ENCODE measurements at regions not wholly inside any gene's neighbourhood (a gene's known extent, or its start where the extent isn't known, plus 50 kb on each side); places are given as distances from the start of the nearest gene placed in this dataset.

- TF ChIP-seq FOXM1 (IDR thresholded peaks at IDR 0.05; ENCODE audit: borderline replicate concordance, low read depth): no peak
- TF ChIP-seq, protein P1, sequence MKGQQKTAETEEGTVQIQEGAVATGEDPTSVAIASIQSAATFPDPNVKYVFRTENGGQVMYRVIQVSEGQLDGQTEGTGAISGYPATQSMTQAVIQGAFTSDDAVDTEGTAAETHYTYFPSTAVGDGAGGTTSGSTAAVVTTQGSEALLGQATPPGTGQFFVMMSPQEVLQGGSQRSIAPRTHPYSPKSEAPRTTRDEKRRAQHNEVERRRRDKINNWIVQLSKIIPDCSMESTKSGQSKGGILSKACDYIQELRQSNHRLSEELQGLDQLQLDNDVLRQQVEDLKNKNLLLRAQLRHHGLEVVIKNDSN (IDR thresholded peaks at IDR 0.05): no peak
- no peak for TF ChIP-seq YY1 (IDR thresholded peaks at IDR 0.05; ENCODE audit: low read depth)
- no peak for TF ChIP-seq CEBPB (IDR thresholded peaks at IDR 0.05)
- no peak for TF ChIP-seq EP300 (IDR thresholded peaks at IDR 0.05; ENCODE audit: borderline replicate concordance)
- no peak for TF ChIP-seq RAD21 (IDR thresholded peaks at IDR 0.05; ENCODE audit: low read depth)
- no peak for TF ChIP-seq CREB1 (IDR thresholded peaks at IDR 0.05; ENCODE audit: low read depth)
- no peak for TF ChIP-seq MAX (IDR thresholded peaks at IDR 0.05)
- no peak for TF ChIP-seq REST (IDR thresholded peaks at IDR 0.05; ENCODE audit: low read depth)
- no peak for TF ChIP-seq EGR1 (IDR thresholded peaks at IDR 0.05)
- TF ChIP-seq TAF1 (IDR thresholded peaks at IDR 0.05; ENCODE audit: low read depth): no peak
- no peak for TF ChIP-seq NFIC (IDR thresholded peaks at IDR 0.05)
- TF ChIP-seq TCF12 (IDR thresholded peaks at IDR 0.05; ENCODE audit: low read depth): no peak
- no peak for TF ChIP-seq TEAD4 (IDR thresholded peaks at IDR 0.05)
Measured at GRCh38 chr1:70707214-70707613, 296.1 kb downstream of the CTH start.
